NCI-H2029 (cell line): ENCODE measurements at regions not wholly inside any gene's neighbourhood (a gene's known extent, or its start where the extent isn't known, plus 50 kb on each side); places are given as distances from the start of the nearest gene placed in this dataset.
A peak's percentile ranks its signal among the peaks of the same experiment; 100 is the strongest.
"Not testable (repeated sequence)": the region's sequence is repeated elsewhere in the genome, so short reads cannot be mapped to it uniquely, and the experiment has no call there.

Experiments used
- DNase-seq: peaks from one replicate; lab custom pipeline; 2025; lab: John Stamatoyannopoulos, UW

DNA sequence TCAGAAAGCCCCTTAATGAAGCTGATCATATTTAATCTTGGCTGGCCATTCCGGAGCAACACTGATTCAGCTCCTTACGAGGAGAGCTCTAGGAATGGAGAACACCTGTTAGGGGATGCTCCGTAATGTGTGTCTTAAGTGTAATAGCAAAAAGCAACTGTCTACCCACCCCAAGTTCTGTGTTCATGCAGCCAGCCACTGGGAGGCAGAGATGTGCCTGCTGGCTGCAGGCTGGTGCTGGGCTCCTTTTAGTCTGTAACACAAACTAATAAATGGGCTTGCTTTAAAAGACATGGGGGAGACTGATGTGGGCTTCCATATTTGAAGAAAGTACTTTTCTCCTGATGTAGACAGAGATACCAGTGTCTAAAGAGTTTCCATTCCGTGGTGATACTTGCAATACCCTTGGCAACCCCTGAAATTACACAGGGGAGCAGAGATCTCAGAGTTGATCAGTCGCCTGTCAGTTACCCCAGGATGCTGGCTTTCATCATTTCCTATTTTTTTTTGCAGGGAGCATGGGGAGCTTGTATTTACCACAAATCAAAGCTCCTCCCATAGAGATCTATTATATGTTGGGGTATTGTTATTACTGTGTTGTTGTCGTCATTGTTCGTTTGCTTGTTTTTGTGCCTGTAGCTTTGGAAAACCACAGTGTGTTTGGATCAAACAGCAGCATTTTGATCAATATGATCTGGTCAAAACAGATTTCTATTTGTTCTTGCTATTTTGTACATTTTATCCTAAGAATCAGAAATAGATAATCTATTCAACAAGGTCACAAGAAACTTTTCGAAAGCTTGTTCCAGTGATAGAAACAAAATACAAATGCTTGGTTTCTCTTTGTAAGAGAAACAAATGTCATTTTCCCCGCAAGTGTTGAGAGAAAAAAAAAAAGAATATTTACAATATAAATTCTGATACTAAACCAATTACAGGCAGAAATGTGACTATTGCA lies 65.8 kb downstream of the MTX3 start:
- no peak for DNase-seq

DNA sequence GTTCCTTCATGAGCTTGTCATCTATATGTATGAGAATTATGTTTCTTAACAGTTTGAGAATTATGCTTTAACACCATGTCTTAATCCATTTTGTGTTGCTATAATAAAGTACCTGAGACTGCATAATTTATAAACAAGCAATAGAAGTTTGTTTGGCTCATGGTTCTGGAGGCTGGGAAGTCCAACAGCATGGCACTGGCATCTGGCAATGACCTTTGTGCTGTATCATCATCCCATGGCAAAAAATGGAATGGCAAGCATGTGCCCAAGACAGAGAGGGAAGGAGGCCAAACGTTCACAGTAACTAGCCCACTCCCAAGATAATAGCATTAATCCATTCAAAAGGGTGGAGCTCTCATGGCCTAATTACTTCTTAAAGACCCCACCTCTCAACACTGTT lies 67.6 kb downstream of the MTX3 start:
- DNase-seq = no peak

DNA sequence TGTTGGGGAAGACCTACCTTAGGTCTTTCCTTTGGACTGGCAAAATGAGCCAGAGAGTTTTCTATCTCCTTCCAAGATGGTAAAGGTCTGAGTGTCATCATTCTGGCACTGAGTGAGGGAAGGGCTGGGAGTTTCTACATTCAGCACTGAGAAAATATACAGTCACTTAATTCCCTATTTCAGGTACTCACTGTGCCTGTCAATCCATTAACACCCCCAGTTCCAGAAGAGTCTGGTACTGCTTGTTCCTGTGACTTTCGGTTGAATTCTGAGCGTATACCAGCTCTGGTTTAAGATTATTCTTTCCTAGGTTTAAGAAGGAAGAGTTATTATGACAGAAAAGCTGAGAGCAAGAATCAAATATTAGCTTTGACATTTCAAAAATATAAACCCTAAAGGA lies 68.4 kb downstream of the MTX3 start:
- DNase-seq = no peak

DNA sequence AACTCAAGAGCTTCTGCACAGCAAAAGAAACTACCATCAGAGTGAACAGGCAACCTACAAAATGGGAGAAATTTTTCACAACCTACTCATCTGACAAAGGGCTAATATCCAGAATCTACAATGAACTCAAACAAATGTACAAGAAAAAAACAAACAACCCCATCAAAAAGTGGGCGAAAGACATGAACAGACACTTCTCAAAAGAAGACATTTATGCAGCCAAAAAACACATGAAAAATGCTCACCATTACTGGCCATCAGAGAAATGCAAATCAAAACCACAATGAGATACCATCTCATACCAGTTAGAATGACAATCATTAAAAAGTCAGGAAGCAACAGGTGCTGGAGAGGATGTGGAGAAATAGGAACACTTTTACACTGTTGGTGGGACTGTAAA lies 83.6 kb downstream of the MTX3 start:
- not testable (repeated sequence) for DNase-seq

DNA sequence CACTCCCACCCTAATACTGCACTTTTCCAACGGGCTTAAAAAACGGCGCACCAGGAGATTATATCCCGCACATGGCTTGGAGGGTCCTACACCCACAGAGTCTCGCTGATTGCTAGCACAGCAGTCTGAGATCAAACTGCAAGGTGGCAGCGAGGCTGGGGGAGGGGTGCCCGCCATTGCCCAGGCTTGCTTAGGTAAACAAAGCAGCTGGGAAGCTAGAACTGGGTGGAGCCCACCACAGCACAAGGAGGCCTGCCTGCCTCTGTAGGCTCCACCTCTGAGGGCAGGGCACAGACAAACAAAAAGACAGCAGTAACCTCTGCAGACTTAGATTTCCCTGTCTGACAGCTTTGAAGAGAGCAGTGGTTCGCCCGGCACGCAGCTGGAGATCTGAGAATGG lies 88.5 kb downstream of the MTX3 start:
- not testable (repeated sequence) for DNase-seq

DNA sequence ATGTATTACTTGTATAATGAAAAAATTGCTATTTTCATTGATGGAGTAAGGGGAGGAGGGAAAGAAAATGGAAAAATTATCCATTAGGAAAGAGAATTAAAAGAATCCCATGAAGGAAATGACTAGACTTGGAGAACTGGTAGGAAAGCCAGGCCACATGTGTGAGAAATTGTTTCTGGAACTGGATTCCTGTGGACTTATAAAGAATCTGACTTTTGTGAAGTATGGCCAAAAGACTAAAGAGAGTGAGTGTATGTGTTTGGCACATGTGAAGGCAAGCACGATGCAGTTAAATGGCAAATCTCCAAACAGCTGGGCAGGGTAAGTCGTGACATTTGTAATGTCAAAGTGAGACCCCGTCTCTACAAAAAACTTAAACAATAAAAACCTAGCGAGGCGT lies 89.4 kb downstream of the MTX3 start:
- DNase-seq = no peak

DNA sequence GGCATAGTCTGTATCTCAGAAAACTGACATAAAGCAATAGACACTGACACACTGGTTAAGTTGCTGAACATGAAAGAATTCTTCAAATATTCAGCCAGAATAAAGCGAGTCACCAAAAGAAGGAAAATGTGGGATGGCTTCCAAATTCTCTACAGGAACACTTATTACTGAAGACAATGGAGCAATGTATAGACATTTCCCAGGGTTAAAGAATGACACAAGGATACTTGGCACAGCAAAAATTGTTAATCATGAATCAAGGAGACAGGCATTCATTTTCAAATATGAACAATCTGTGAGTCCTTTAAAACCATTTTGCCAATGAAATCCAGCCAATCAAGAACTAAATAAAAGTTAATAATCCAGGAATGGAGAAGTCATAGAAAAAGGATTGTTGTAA lies 92.5 kb downstream of the MTX3 start:
- DNase-seq = no peak

DNA sequence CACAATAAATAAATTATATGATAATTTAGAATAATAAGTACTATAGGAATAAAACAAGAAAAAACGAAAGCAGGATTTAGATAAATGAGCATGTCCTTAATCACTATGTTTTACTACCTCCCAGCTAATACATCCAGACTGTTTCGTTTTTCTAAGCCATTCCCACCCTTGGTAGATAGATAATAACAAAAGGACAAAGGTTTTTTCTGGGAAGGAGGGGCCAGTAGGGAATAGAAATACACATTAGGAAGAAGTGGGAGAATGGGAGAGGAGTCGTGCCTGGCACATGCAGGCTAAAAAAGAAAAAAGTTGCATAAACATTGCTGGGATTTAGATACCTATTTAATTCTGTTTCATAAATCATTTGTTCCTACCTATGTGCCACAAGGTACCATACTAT lies 97.1 kb downstream of the MTX3 start:
- DNase-seq = no peak

DNA sequence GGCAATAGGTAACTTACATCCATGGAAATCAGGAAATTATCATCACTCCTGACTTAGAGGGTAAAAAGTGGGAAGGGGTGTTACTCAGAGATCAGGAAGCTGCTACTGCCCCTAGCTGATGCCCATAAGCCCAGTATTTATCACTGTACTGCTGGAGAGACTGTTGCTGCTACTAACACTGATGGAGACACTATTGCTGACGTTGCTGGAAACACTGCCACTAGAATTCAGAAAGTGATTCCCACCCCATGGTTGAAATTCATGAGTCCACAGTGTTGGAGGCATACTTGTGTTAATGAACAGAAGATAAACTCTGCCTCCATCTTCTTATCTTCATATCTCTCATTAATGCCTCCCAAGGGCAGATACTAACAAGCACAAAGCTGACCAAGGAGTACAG lies 97.6 kb downstream of the MTX3 start:
- no peak for DNase-seq

DNA sequence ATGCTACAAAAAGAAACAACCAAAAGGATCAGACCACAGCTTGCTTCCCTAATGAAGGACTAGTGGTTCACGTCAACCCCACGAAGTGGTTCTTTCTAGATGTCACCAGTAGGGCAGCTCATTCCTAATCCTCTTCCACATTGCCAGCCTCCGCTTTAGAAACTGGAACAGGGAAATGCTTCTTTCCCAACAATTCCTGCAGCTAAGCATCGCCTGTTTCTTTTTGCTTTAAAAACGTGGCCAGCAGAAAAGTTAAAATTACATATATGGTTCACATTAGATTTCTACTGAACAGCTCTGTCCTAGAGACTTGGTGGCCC lies 100.2 kb downstream of the MTX3 start:
- DNase-seq = no peak

DNA sequence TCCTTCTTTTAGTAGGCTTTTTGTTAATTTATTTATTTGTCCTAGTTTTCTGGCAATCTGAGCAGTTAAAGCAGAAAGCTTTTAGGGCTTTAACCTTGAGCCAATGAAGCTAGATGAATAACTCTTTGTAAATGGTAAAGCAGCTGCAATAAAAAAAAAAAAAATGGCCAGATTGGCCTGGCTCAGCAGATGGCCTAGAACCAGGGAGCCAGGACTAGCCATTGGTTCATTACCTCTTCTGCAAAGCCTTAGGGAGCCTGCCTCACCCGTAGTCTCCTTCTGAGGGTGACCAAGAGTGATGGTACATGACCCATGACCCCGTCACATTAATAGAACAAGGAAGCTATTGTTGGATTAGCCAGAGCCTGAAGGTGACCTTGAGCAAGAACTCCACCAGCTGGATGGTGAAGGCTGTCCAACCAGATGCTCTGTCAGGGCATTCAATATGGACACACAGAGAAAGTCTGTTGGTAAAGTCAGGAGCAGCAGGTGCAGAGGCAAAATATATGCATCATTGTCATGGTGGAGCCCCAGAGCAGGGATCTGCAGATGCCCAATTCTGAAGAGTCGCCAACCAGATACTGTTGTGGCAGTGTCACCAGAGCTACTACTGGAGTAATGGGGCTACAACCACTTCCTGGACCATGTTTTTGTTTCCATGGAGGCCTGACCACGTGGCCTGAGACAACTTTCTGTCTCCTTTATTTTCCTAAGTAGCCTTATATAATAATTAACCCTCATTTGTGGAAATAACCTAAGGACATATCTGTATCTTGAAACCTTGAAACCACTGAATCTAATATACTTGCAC lies 100.7 kb downstream of the MTX3 start:
- no peak for DNase-seq

DNA sequence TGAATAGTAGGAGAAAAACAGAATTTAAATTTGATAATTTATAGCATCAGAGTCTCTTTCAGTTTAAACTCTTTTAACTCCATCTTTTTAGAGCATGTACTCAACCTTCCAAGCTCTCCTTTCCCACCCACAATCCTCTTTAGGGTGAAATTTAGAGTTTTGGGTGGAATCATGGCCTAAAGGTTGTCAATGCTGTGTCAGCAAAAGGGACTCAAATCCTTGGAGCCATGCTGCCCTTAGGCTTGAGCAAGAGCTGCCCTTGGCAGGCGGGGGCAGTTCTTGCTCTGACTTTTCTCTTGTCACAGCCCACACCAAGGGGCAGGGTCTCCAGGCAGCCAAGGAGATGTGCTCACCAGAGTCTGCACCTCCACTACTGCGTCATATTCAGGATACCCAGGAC lies 102.4 kb downstream of the MTX3 start:
- DNase-seq = no peak

DNA sequence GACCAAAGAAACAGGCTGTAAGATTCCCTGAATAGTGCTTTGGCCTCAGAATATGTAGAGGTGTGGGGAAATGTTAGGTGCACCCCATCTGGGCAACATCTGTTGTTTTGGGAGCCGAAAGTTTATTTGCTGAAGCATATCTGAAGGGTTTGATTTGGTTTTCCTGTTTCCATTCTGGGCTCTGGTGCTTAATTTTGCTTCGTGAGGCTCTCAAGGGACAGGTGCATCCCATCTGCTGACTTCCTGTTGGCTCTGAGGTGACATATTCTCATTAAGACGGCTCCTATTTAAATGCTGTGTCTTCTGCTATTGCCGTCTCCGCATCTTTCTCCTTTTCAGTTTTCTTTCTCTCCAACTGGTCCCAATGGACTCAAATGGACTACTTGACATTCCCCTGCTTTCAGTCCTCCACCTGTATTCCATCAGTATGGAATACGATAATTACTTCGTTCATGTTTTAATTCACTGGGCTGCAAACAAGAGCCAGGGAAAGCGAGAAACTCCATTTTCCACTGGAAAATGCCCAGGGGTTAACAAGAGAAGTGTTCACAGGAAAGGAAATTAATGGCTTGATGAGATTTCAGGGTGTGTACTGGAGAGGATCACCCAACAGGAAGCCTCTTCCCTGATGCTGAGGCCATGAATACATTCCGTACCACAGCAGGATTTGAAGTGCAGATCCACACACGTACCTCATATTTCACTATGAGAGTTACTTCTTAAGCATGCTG lies 104.0 kb downstream of the MTX3 start:
- DNase-seq = peak; percentile 55

DNA sequence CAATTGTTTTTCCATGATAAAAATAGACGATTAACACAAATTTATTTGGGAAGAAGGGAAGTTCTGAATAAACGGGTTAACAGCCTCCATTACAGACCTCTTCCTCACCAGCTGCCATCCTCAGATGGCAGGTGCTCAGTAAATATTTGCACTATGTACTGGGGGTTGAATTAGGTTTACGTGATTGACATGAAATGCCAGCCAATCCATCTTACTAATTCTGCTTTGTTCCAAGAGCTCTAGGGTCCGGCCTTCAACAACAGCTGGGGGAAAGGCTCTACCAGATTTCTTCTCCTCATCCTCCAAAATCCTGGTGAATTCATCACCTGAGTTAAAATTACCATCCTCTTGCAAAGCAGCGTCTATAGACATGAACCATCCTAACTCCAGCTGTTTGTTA lies 104.6 kb downstream of the MTX3 start:
- DNase-seq = peak; percentile 54

DNA sequence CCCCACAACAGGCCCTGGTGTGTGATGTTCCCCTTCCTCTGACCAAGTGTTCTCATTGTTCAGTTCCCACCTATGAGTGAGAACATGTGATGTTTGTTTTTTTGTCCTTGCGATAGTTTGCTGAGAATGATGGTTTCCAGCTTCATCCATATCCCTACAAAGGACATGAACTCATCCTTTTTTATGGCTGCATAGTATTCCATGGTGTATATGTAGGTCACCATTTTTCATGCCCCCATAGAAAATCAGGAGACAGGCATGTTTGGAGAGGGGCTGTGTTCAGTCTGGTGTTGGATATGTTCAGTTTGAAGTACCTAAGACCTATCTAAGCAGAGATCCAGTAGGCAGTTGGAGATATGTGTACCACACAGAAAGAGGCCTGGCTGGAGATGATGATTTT lies 111.2 kb downstream of the MTX3 start:
- DNase-seq = not testable (repeated sequence)

DNA sequence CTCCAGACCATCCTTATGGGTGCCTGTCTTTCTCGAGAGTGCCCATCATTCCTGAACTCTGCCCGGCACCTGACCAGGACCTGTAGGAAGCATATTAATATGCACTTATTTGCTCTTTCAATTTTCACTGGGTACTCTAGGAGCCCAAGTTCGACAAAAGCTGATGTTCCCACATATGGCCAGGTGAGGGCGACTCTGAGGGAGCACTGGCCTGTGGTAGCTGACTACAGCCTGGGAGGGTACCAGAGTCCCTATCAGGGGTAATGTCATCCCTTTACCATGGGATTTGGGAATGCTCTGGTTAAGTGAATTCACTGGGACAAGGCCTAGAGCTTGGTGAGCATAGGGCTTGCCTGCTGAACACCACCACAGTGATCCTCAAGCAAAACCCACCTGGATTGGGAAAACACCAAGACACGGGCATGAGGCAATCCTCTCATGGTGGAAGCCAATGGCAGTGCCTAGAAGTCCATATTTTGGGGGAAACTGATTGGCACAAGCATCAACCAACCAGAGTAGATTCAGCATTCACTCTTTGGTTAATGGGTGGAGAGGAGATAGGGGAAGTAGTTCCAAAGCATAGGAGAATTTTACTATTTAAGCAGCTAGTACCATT lies 112.2 kb downstream of the MTX3 start:
- no peak for DNase-seq

DNA sequence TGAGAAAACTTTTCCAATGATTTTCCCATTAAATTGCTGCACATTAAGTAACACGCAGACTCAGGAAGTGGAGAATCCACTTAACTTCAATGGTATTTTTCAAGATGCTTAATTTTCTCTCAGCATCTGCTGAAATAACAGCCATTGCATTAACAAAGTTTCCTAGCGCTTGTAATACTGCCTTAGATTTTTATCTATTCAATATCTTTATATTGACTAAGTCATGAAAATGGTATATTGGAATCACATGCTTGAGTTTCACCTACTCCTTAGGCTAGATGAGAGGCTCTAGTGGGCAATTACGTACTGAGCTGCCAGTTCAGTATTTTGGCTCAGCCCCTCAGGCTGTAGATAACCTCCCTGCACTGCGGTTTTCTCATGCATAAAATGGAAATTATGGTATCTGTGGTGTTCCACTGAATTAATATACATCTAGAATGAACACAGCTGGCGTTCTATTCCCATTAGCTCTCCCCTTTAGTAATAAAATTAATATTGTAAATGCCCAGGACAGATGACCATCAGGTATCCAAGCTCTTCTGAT lies 112.9 kb downstream of the MTX3 start:
- no peak for DNase-seq

DNA sequence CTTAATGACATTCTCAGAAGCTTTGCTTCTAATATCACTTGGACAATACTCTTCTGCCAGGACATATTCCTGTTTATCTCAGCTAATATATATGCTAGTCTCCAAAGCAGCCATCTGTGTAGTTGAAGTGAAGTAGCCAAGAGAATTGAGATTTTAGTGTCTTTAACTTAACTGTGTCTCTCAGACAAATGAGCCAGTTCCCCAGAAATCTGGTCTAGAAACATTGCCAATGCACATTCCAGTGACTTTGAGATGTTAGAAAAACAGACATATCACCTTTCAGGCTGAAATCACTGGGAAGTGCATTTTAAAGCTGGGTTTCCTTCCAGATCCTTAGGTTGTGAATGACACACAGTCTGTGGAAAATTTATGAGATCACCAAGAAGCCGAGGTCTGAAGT lies 114.6 kb downstream of the MTX3 start:
- DNase-seq = no peak

DNA sequence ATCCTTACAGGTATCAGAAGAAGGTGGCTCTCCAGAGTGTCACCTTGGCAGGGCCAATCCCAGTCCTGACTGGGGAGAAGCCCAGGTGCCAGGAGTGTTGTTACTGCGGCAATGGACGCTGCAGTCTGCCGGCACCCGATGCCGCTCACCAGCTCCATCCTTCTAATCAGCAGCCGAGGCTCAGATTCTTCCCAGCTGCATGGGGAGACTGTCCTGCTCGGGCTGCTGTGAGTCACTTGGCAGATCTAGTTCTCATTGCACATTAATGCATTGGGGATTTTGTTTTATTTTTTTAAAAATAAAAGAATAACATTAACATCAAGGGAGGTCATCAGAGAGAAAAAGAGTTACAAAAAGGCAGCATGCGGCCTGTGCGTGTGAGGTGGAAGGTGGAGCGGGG lies 115.8 kb downstream of the MTX3 start:
- no peak for DNase-seq

DNA sequence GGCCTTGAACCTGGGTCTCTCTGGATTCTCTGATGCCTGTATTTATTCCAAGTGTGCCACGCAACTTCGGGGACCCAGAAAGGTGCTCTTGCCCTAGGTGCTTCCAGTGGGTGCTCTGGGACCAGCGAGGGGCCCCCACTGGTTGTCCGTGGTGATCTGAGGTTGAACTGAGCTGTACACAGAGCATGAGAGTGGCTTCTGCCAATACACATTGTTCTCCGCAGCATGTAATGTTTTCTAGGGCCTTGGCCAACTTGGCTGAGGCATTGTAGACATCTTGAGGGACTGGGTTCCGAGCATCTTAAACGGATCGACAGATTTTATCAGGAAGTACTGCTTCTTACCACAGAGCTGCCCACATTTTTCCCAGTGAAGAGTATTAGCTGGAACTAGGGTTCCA lies 117.9 kb downstream of the MTX3 start:
- no peak for DNase-seq

DNA sequence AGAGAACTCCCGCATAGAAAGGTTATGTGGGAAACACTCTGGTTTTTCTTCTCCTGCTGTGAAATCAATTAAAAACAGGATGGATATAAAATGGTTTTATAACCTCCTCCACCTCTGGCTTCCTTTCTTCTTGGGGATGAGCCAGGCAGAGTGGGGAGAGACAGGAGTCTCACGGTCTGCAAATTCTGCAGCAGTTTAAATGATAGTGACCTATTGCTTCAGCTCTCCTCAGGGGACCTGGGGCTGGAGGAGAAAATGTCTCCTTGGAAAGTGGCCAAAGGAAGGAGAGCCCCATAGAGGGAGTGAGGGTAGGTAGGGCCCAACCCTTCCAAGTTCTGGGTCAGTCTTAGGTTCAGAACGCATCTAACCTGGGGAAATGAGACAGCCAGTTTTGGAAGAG lies 118.8 kb downstream of the MTX3 start:
- DNase-seq = no peak
